Gastroesophageal sphincter (tissue), 4 donors: ENCODE measurements at regions not wholly inside any gene's neighbourhood (a gene's known extent, or its start where the extent isn't known, plus 50 kb on each side); places are given as distances from the start of the nearest gene placed in this dataset.

Experiments used
- ATAC-seq: fragments of 150-250 bp; one replicate; pipeline ENCODE4 v1.9.1; 2016; ENCODE audit warnings: mild to moderate bottlenecking, moderate library complexity
- H3K27ac ChIP-seq, 4 donors: fragments of 200-600 bp; sonication (generic) in 3 of 4; 1 replicate in 3 of 4; 2 replicates in 1 of 4; pipeline ENCODE4 v1.5.1; 2016 to 2019
- H3K27me3 ChIP-seq: fragments of 200-600 bp; sonication (generic); one replicate; pipeline ENCODE4 v1.5.1; 2019
- H3K36me3 ChIP-seq, 2 donors: fragments of 200-600 bp; sonication (generic); one replicate each; pipeline ENCODE4 v1.5.1; 2019; ENCODE audit warnings: control low read depth in 1 of 2
- H3K4me1 ChIP-seq, 3 donors: fragments of 200-600 bp; sonication (generic); 1 replicate in 2 of 3; 2 replicates in 1 of 3; pipeline ENCODE4 v1.5.1; 2016 to 2019; ENCODE audit warnings: control low read depth in 2 of 3
- H3K4me3 ChIP-seq, 2 donors: fragments of 200-600 bp; sonication (generic); one replicate each; pipeline ENCODE4 v1.5.1; 2019; ENCODE audit warnings: mild to moderate bottlenecking in 1 of 2, moderate library complexity in 1 of 2
- H3K9me3 ChIP-seq, 3 donors: fragments of 200-600 bp; sonication (generic); one replicate each; pipeline ENCODE4 v1.5.1; 2017 to 2019; ENCODE audit warnings: control low read depth in 2 of 3
- EP300 ChIP-seq: sonication (generic); formaldehyde crosslinking; IDR thresholded peaks from one replicate; pipeline ENCODE4 v1.6.1; 2017; ENCODE audit warnings: antibody characterized with exemption, mild to moderate bottlenecking
- POLR2A ChIP-seq, 2 donors: fragments of 450-650 bp; IDR thresholded peaks; one replicate each; pipeline ENCODE4 v1.6.1; 2017; ENCODE audit warnings: antibody characterized with exemption in 2 of 2, mild to moderate bottlenecking in 2 of 2, moderate library complexity in 1 of 2
- POLR2AphosphoS5 ChIP-seq: sonication (generic); formaldehyde crosslinking; IDR thresholded peaks from one replicate; pipeline ENCODE4 v1.6.1; 2017; ENCODE audit warnings: antibody characterized with exemption
- WGBS, 2 donors: methylation state at CpG; one replicate each; pipeline ENCODE4 v1.1.5; 2018; ENCODE audit warnings: low coverage in 1 of 2; 5-methylcytosine and 5-hydroxymethylcytosine counted together
- TF ChIP-seq, protein P1 (sequence below), 4 experiments: fragments of 200-600 bp in 2 of 4; fragments of 450-650 bp in 2 of 4; sonication (generic) in 1 of 4; IDR thresholded peaks; one replicate each; pipeline ENCODE4 v1.5.1; 2017 to 2019; ENCODE audit warnings: antibody characterized with exemption in 4 of 4, mild to moderate bottlenecking in 2 of 4, moderate library complexity in 2 of 4

DNA sequence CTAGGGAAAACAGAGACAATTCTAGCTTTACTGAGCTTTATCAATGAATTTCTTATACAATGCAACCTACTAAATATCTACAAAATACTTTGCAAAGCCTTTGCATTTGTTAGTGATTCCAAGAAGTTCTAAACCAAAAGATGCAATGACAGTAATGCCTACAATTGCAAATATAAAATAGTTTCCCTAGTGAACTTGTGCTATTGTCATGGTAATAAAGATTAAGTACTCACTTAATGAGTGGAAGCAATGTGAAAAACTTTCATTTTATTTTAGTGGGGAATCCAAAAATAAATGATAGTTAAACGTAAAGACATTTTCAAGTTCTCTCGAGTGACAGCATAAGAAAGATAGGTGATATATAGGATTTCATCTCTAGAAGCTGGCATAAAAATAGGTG is 270.5 kb upstream of the CTNND2 start:
- H3K4me3 ChIP-seq = no peak overlapping the region
- H3K4me1 ChIP-seq = no peaks in the 10 kb centered on the region
- H3K27me3 ChIP-seq = no peaks in the 10 kb centered on the region
- ATAC-seq = no peak
- no peaks in the 10 kb centered on the region for H3K36me3 ChIP-seq
- no peaks in the 10 kb centered on the region for H3K9me3 ChIP-seq
- TF ChIP-seq POLR2A (IDR thresholded peaks at IDR 0.05) (no peak), EP300 (no peak), POLR2AphosphoS5 (no peak)
- TF ChIP-seq, protein P1, sequence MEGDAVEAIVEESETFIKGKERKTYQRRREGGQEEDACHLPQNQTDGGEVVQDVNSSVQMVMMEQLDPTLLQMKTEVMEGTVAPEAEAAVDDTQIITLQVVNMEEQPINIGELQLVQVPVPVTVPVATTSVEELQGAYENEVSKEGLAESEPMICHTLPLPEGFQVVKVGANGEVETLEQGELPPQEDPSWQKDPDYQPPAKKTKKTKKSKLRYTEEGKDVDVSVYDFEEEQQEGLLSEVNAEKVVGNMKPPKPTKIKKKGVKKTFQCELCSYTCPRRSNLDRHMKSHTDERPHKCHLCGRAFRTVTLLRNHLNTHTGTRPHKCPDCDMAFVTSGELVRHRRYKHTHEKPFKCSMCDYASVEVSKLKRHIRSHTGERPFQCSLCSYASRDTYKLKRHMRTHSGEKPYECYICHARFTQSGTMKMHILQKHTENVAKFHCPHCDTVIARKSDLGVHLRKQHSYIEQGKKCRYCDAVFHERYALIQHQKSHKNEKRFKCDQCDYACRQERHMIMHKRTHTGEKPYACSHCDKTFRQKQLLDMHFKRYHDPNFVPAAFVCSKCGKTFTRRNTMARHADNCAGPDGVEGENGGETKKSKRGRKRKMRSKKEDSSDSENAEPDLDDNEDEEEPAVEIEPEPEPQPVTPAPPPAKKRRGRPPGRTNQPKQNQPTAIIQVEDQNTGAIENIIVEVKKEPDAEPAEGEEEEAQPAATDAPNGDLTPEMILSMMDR (IDR thresholded peaks at IDR 0.05) = no peak
- WGBS, 2 donors = 56 to 61% methylated on average over 2 of the region's 2 CpGs
- H3K27ac ChIP-seq = no peak overlapping the region

GRCh38 chr5:12169536-12169935 is 265.3 kb upstream of the CTNND2 start:
- Histone ChIP-seq H3K9me3 (no peaks in the 10 kb centered on the region), H3K27me3 (no peaks in the 10 kb centered on the region), H3K4me3 (no peak overlapping the region), H3K36me3 (no peaks in the 10 kb centered on the region), H3K4me1 (no peaks in the 10 kb centered on the region), H3K27ac (no peak overlapping the region)
- ATAC-seq = no peak
- TF ChIP-seq, protein P1 (IDR thresholded peaks at IDR 0.05) = no peak
- TF ChIP-seq POLR2A (IDR thresholded peaks at IDR 0.05) (no peak), EP300 (no peak), POLR2AphosphoS5 (no peak)
- WGBS, 2 donors = 29 to 42% methylated on average over 1 of the region's 1 CpG

GRCh38 chr5:12162863-12163262 is 258.6 kb upstream of the CTNND2 start:
- H3K4me3 ChIP-seq = no peak overlapping the region
- ATAC-seq = no peak
- 33 to 35% methylated on average over 2 of the region's 2 CpGs for WGBS, 2 donors
- H3K36me3 ChIP-seq = no peaks in the 10 kb centered on the region
- H3K4me1 ChIP-seq = no peaks in the 10 kb centered on the region
- no peak overlapping the region for H3K27ac ChIP-seq
- H3K9me3 ChIP-seq = peaks cover 0 to 14% (median 0%) of the 10 kb centered on the region in 3 donors
- H3K27me3 ChIP-seq = no peaks in the 10 kb centered on the region
- TF ChIP-seq POLR2AphosphoS5 = no peak
- no peak for TF ChIP-seq EP300
- TF ChIP-seq, protein P1 (IDR thresholded peaks at IDR 0.05) = no peak
- no peak for TF ChIP-seq POLR2A (IDR thresholded peaks at IDR 0.05)

DNA sequence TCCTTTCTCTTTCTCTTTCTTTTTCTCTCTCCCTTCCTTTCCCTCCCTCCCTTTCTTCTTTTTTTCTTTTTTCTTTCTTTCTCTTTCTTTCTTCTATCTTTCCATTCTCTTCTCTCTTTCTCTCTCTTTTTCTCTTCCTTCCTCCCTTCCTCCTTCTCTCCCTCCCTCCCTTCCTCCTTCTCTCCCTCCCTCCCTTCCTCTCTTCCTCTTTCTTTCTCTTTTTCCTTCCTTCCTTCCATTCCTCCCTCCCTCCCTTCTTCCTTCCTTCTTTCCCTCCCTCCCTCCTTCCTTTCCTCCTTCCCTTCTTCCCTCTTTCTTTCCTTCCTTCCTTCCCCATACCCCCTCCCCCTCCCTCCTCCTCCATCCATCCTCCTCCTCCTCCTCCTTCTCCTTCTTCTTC is 243.3 kb upstream of the CTNND2 start:
- TF ChIP-seq POLR2AphosphoS5 (no peak), EP300 (no peak), POLR2A (IDR thresholded peaks at IDR 0.05) (no peak)
- TF ChIP-seq, protein P1 (IDR thresholded peaks at IDR 0.05) = no peak
- Histone ChIP-seq H3K36me3 (no peaks in the 10 kb centered on the region), H3K9me3 (no peaks in the 10 kb centered on the region), H3K27me3 (no peaks in the 10 kb centered on the region), H3K4me1 (no peaks in the 10 kb centered on the region), H3K4me3 (no peak overlapping the region), H3K27ac (no peak overlapping the region)
- no peak for ATAC-seq

DNA sequence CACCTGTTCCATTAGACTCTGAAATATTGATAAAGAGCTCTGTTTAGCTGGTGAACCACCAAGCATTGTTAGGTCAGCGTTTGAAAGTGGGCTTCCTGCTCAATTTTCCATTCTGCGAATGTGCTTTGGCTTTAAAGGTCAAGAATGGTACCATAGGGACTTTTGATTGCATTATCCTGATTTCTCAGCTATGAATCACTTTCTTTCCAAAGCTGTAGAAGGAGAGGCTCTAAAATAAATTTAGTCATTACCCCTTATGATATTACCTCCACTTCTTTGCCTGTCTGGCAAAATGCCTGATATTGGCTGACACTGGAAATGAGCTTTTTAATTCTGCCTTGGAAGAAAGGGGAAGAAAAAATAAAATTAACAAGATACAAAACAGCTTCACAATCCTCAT is 237.2 kb upstream of the CTNND2 start:
- H3K4me1 ChIP-seq = no peaks in the 10 kb centered on the region
- 60 to 71% methylated on average over 2 of the region's 2 CpGs for WGBS, 2 donors
- H3K36me3 ChIP-seq = no peaks in the 10 kb centered on the region
- TF ChIP-seq, protein P1 (IDR thresholded peaks at IDR 0.05) = no peak
- TF ChIP-seq POLR2A (IDR thresholded peaks at IDR 0.05) (no peak), POLR2AphosphoS5 (no peak), EP300 (no peak)
- no peaks in the 10 kb centered on the region for H3K27me3 ChIP-seq
- no peak overlapping the region for H3K4me3 ChIP-seq
- no peak overlapping the region for H3K27ac ChIP-seq
- H3K9me3 ChIP-seq = no peaks in the 10 kb centered on the region
- no peak for ATAC-seq
